ENCODE measurements at regions not wholly inside any gene's neighbourhood (a gene's known extent, or its start where the extent isn't known, plus 50 kb on each side); places are given as distances from the start of the nearest gene placed in this dataset.

GRCh38 chr10:69687426-69687825, 57.4 kb downstream of the FAM241B start:
- TF ChIP-seq CTCF (IDR thresholded peaks at IDR 0.05) (no peak), POLR2A (IDR thresholded peaks at IDR 0.05; ENCODE audit: low read depth) (no peak)
